ENCODE measurements at regions not wholly inside any gene's neighbourhood (a gene's known extent, or its start where the extent isn't known, plus 50 kb on each side); places are given as distances from the start of the nearest gene placed in this dataset.

DNA sequence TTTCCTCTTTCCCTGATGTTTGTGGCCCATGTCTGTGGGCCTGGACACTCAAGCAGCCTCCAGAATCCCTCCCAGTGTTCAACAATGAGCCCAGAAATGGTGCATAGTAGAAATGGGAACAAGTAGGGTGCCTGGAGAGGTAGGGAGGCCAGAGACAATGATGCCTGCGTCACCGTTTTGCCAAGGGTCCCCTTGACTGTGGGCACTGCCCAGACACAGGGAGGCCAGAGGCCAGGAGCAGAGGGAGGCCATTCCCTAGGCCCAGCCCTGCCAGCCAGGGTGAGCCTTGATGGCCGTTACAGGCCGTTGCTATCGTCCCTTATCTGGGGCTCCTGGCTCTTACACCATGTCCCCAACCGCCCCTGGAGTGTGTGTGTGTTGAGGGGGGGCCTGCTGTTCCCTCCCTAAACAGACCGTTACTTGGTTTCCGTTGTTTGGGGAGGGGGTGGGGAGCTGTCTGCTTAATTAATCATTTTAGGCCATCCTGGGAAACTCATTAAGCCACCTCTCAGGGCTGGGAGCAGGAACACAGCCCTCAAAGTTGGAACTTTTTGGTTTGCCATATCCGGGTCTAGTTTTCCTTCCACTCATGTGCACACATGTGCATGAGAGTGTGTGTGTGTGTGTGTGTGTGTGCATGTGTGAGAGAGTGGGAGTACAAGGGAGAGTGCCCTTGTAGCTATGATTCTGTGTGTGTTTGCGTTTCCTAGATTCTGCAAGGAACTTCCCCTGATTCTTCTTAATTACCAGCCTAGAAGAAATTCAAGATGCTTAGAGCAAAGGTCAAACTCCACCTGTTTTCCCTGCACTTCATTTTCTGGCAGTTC is 135.2 kb upstream of the HAAO start:
- H3K27ac ChIP-seq = peak overlapping the region; percentile 88 to 90 (median 89)
- no peaks in the 10 kb centered on the region for H3K27me3 ChIP-seq
- 5 to 9% methylated on average over 6 to 10 of the region's 10 CpGs for WGBS, 2 donors
- H3K4me1 ChIP-seq = peaks cover 79% of the 10 kb centered on the region
- no peaks in the 10 kb centered on the region for H3K36me3 ChIP-seq (replicated peaks in 1 of 2; ENCODE audit: insufficient read depth in 1 of 2, low read depth in 2 of 2)
- TF ChIP-seq, protein P1, sequence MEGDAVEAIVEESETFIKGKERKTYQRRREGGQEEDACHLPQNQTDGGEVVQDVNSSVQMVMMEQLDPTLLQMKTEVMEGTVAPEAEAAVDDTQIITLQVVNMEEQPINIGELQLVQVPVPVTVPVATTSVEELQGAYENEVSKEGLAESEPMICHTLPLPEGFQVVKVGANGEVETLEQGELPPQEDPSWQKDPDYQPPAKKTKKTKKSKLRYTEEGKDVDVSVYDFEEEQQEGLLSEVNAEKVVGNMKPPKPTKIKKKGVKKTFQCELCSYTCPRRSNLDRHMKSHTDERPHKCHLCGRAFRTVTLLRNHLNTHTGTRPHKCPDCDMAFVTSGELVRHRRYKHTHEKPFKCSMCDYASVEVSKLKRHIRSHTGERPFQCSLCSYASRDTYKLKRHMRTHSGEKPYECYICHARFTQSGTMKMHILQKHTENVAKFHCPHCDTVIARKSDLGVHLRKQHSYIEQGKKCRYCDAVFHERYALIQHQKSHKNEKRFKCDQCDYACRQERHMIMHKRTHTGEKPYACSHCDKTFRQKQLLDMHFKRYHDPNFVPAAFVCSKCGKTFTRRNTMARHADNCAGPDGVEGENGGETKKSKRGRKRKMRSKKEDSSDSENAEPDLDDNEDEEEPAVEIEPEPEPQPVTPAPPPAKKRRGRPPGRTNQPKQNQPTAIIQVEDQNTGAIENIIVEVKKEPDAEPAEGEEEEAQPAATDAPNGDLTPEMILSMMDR (IDR thresholded peaks at IDR 0.05) = no peak
- no peak for TF ChIP-seq POLR2A (IDR thresholded peaks at IDR 0.05)
- intact Hi-C loops (cut with DNase I) = no loop called here
- peak in 3 of 4 donors; percentile 44 to 63 (median 61) for DNase-seq
- no peak overlapping the region for H3K4me3 ChIP-seq
- ATAC-seq = peak; percentile 30
- H3K9me3 ChIP-seq = no peaks in the 10 kb centered on the region

DNA sequence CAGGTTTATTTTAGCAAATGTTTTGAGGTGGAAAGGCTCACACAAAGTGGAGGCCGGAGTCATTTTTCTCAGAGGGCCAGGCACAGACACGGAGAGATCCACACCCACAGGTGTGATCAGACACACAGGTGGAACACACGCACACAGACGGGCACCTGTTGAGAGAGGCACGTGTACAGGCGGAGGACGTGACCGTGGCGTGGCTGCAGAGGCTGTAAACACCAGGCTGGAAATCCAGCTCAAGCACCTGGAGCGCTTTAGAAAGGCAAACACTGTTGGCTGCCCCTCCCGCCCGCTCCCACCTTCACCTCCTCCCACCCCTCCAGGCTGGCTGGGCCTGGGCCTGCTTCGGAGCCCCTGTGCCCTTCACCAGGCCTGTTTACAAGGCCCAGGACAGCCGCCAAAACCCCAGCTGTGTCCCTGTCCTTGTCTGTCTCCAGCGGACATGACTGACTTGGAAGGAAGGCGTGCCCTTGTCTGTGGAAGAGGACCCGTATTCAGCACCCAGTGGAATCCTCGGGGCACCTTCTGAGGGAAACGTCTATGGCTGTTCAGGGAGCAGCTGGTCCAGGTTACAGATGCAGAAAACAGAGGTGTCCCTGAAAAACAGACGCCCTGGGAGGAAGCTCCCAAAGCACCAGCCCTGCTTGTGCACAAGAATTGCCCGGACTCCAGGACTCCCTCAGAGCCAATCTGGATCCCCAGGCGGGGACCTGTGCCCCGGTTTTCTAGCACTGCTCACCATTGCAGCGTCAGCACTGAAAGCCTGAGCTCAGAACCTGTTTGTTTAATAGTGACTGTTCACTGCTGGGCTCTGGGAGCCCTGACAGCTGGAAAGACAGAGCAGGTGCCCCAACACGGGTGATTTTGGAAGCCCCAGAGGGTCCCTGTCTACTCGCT is 134.3 kb upstream of the HAAO start:
- Histone ChIP-seq H3K4me1 (peaks cover 80% of the 10 kb centered on the region), H3K27me3 (no peaks in the 10 kb centered on the region), H3K27ac (peak overlapping the region; percentile 88 to 90 (median 89)), H3K36me3 (replicated peaks in 1 of 2; ENCODE audit: insufficient read depth in 1 of 2, low read depth in 2 of 2) (no peaks in the 10 kb centered on the region), H3K9me3 (no peaks in the 10 kb centered on the region), H3K4me3 (no peak overlapping the region)
- intact Hi-C loops (cut with DNase I) = no loop called here
- 35 to 56% methylated on average over 19 to 26 of the region's 26 CpGs for WGBS, 2 donors
- DNase-seq (peak; percentile 72 to 90 (median 82)), ATAC-seq (peak; percentile 66)
- TF ChIP-seq, protein P1 (IDR thresholded peaks at IDR 0.05) = no peak
- peak in 2 of 3 donors; percentile 24 to 29 for TF ChIP-seq POLR2A (IDR thresholded peaks at IDR 0.05)

DNA sequence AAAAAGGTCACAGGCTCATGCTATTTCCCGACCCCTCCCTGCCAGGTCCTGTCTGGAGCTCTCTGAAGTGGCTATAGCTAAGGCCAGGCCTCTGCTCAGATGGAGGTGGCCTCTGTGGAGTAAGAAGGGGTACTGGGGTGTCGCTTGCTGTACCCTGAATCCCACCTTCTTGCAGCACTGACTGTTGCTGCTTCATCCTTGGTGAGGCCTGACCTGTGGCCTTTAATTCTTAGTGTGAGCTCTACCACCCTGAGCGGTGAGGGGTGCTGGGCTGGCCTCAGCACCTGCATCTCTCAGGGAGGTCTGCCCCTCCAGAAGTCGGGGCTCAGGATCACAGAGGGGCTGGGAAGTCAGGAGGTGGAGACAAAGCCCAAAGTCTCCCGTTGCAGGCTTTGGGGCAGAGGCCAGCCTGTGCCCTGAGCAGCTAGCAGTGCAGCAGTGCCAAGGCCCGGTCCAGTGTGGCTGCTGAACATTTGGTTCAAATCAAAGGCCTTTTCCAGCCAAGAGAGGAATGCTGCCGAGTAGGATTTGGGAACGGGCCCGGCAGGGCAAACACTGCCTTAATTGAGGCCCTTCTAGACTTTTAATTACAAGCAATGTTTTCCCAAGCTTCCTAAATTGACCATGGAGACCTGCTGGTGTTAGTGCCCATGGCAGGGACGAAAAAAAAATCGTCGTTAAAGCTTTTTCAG is 133.5 kb upstream of the HAAO start:
- intact Hi-C loops (cut with DNase I) = no loop called here
- no peaks in the 10 kb centered on the region for H3K27me3 ChIP-seq
- H3K36me3 ChIP-seq (replicated peaks in 1 of 2; ENCODE audit: insufficient read depth in 1 of 2, low read depth in 2 of 2) = no peaks in the 10 kb centered on the region
- no peaks in the 10 kb centered on the region for H3K9me3 ChIP-seq
- peak; percentile 27 for ATAC-seq
- WGBS, 2 donors = 15 to 28% methylated on average over 9 to 12 of the region's 12 CpGs
- TF ChIP-seq POLR2A (IDR thresholded peaks at IDR 0.05) = no peak
- TF ChIP-seq, protein P1 (IDR thresholded peaks at IDR 0.05) = no peak
- no peak overlapping the region for H3K4me3 ChIP-seq
- DNase-seq = peak; percentile 56 to 74 (median 66)
- peak overlapping the region; percentile 88 to 90 (median 89) for H3K27ac ChIP-seq
- peaks cover 84% of the 10 kb centered on the region for H3K4me1 ChIP-seq

DNA sequence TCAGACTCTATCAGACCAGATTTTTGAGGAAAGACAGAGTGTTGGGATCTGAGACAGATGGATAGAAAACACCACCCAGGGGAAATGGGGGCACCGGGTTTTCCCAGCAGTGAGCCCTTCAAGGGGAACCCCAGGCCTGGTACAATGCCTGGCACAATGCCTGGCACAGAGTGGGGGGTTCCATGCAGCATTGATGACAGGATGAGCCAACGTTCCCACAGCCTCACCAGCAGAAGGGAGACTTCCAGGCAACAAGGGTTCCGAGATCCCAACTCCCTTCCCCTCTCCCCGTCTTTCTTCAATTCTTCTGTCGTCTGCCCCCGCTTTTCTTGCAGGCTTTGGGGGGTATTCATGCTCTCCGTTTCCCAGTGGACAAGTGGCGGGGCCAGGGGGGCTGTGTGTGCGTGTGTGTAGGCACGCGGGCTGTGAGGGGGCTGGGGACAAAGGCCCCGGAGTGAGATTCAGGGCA is 132.1 kb upstream of the HAAO start:
- H3K27ac ChIP-seq = peak overlapping the region; percentile 88 to 90 (median 89)
- no peak overlapping the region for H3K4me3 ChIP-seq
- peaks cover 73% of the 10 kb centered on the region for H3K4me1 ChIP-seq
- no peak for TF ChIP-seq POLR2A (IDR thresholded peaks at IDR 0.05)
- TF ChIP-seq, protein P1 (IDR thresholded peaks at IDR 0.05) = no peak
- no peaks in the 10 kb centered on the region for H3K9me3 ChIP-seq
- no peaks in the 10 kb centered on the region for H3K36me3 ChIP-seq (replicated peaks in 1 of 2; ENCODE audit: insufficient read depth in 1 of 2, low read depth in 2 of 2)
- DNase-seq (no peak), ATAC-seq (no peak)
- H3K27me3 ChIP-seq = no peaks in the 10 kb centered on the region
- 67 to 73% methylated on average over 11 to 12 of the region's 12 CpGs for WGBS, 2 donors
- intact Hi-C loops (cut with DNase I) = no loop called here

Measured in body of pancreas (tissue), 4 donors.